Smooth muscle cell (in vitro differentiated cells): ENCODE measurements at regions not wholly inside any gene's neighbourhood (a gene's known extent, or its start where the extent isn't known, plus 50 kb on each side); places are given as distances from the start of the nearest gene placed in this dataset.

ENCODE experiments used
- DNase-seq: peaks from one replicate; lab custom pipeline; 2025; ENCODE audit not compliant: unreplicated experiment; lab: John Stamatoyannopoulos, UW
- H2AFZ ChIP-seq: fragments of 200-600 bp; sonication (generic); 2 replicates; pipeline ENCODE4 v1.6.0; 2016; ENCODE audit warnings: antibody characterized with exemption, low read depth, mild to moderate bottlenecking
- H3F3A ChIP-seq: fragments of 200-600 bp; sonication (generic); 2 replicates; pipeline ENCODE4 v1.6.0; 2017; ENCODE audit warnings: antibody characterized with exemption, low read depth
- H3K27ac ChIP-seq: fragments of 200-600 bp; sonication (generic); 2 replicates; pipeline ENCODE4 v1.5.1; 2016; ENCODE audit warnings: low read depth, mild to moderate bottlenecking
- H3K27me3 ChIP-seq: fragments of 200-600 bp; sonication (generic); 2 replicates; pipeline ENCODE4 v1.6.1; 2016; ENCODE audit warnings: low read depth, mild to moderate bottlenecking
- H3K36me3 ChIP-seq: fragments of 200-600 bp; sonication (generic); 2 replicates; pipeline ENCODE4 v1.5.1; 2016; ENCODE audit warnings: low read depth
- H3K4me1 ChIP-seq: fragments of 200-600 bp; sonication (generic); 2 replicates; pipeline ENCODE4 v1.5.1; 2016; ENCODE audit warnings: low read depth
- H3K4me2 ChIP-seq: fragments of 200-600 bp; sonication (generic); 2 replicates; pipeline ENCODE4 v1.6.0; 2016; ENCODE audit warnings: mild to moderate bottlenecking
- H3K4me3 ChIP-seq: fragments of 200-600 bp; sonication (generic); 2 replicates; pipeline ENCODE4 v1.5.1; 2016; ENCODE audit warnings: mild to moderate bottlenecking
- H3K79me2 ChIP-seq: fragments of 200-600 bp; sonication (generic); 2 replicates; pipeline ENCODE4 v1.6.0; 2016; ENCODE audit warnings: low read depth, mild to moderate bottlenecking
- H3K9ac ChIP-seq: fragments of 200-600 bp; sonication (generic); 2 replicates; pipeline ENCODE4 v1.6.0; 2016; ENCODE audit warnings: low read depth
- H3K9me3 ChIP-seq: fragments of 200-600 bp; sonication (generic); replicated peaks from 2 replicates; pipeline ENCODE4 v1.5.1; 2016; ENCODE audit warnings: low read depth
- H4K20me1 ChIP-seq: fragments of 200-600 bp; sonication (generic); 2 replicates; pipeline ENCODE4 v1.6.0; 2016; ENCODE audit warnings: low read depth
- WGBS: methylation state at CpG from one replicate; pipeline ENCODE4 v1.1.7; 2016; ENCODE audit warnings: low lambda C conversion rate; 5-methylcytosine and 5-hydroxymethylcytosine counted together
- TF ChIP-seq, protein P1 (sequence below): fragments of 200-600 bp; sonication (generic); IDR thresholded peaks from 2 replicates; pipeline ENCODE4 v1.5.1; 2017; ENCODE audit warnings: borderline replicate concordance, mild to moderate bottlenecking, antibody characterized with exemption; ENCODE audit not compliant: insufficient read depth, poor library complexity, severe bottlenecking

- 84% methylated on average over 11 of the region's 11 CpGs for WGBS
- TF ChIP-seq, protein P1, sequence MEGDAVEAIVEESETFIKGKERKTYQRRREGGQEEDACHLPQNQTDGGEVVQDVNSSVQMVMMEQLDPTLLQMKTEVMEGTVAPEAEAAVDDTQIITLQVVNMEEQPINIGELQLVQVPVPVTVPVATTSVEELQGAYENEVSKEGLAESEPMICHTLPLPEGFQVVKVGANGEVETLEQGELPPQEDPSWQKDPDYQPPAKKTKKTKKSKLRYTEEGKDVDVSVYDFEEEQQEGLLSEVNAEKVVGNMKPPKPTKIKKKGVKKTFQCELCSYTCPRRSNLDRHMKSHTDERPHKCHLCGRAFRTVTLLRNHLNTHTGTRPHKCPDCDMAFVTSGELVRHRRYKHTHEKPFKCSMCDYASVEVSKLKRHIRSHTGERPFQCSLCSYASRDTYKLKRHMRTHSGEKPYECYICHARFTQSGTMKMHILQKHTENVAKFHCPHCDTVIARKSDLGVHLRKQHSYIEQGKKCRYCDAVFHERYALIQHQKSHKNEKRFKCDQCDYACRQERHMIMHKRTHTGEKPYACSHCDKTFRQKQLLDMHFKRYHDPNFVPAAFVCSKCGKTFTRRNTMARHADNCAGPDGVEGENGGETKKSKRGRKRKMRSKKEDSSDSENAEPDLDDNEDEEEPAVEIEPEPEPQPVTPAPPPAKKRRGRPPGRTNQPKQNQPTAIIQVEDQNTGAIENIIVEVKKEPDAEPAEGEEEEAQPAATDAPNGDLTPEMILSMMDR, result no peak
These were observed 78.1 kb upstream of the SLC22A11 start for GRCh38 chr11:64477675-64478074.

GRCh38 chr11:64482588-64482987 is 73.2 kb upstream of the SLC22A11 start:
- Histone ChIP-seq H4K20me1 (no peaks in the 10 kb centered on the region), H2AFZ (no peak overlapping the region), H3K4me3 (no peak overlapping the region), H3K36me3 (no peaks in the 10 kb centered on the region), H3K4me1 (no peaks in the 10 kb centered on the region), H3K9me3 (no peaks in the 10 kb centered on the region), H3K9ac (no peak overlapping the region), H3K79me2 (no peaks in the 10 kb centered on the region), H3K27ac (no peak overlapping the region), H3F3A (no peaks in the 10 kb centered on the region), H3K4me2 (no peak overlapping the region), H3K27me3 (peaks cover 7% of the 10 kb centered on the region)
- no peak for DNase-seq
- TF ChIP-seq, protein P1, result no peak
- WGBS, result 83% methylated on average over 4 of the region's 4 CpGs

More at GRCh38 chr11:64477675-64478074, 78.1 kb upstream of the SLC22A11 start:
- peaks cover 3% of the 10 kb centered on the region for H3K4me1 ChIP-seq
- H3F3A ChIP-seq, result no peaks in the 10 kb centered on the region
- no peak overlapping the region for H3K4me3 ChIP-seq
- H3K4me2 ChIP-seq, result no peak overlapping the region
- no peak overlapping the region for H3K9ac ChIP-seq
- H3K9me3 ChIP-seq, result no peaks in the 10 kb centered on the region
- peaks cover 7% of the 10 kb centered on the region for H3K27me3 ChIP-seq
- no peak for DNase-seq
- no peaks in the 10 kb centered on the region for H3K79me2 ChIP-seq
- H2AFZ ChIP-seq, result no peak overlapping the region
- H4K20me1 ChIP-seq, result no peaks in the 10 kb centered on the region
- H3K36me3 ChIP-seq, result no peaks in the 10 kb centered on the region
- H3K27ac ChIP-seq, result no peak overlapping the region

DNA sequence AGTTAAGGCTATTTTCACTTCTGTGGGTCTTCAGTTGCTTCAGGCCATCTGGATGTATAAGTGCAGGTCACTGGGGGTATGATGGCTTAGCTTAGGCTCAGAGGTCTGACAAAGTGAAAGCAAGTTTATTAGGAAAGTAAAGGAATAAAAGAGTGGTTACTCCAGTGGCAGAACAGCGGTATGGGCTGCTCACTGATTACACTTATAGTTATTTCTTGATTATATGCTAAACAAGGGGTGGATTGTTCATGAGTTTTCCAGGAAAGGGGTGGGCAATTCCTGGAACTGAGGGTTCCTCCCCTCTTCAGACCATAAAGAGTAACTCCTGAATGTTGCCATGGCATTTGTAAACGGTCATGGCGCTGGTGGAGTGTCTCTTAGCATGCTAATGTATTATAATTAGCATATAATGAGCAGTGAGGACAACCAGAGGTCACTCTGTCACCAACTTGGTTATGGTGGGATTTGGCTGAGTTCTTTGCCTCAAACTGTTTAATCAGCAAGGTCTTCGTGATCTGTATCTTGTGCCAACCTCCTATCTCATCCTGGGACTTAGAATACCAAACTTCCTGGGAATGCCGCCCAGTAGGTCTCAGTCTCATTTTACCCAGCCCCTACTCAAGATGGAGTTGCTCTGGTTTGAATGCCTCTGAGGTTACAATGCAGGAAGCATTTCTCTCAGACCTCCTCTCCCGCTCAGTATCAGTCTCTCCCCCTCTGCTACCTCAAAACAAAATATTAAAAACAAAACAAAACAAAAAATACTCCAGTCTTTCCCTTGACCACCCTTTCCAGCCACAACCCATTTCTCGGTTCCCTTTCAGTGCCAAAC is 71.3 kb upstream of the SLC22A11 start:
- Histone ChIP-seq H4K20me1 (no peaks in the 10 kb centered on the region), H3K9me3 (no peaks in the 10 kb centered on the region), H3K27me3 (no peaks in the 10 kb centered on the region), H3F3A (no peaks in the 10 kb centered on the region), H3K27ac (no peak overlapping the region), H3K4me3 (no peak overlapping the region), H2AFZ (no peak overlapping the region), H3K79me2 (no peaks in the 10 kb centered on the region), H3K36me3 (no peaks in the 10 kb centered on the region), H3K4me2 (no peak overlapping the region), H3K4me1 (no peaks in the 10 kb centered on the region), H3K9ac (no peak overlapping the region)
- WGBS, result 86% methylated on average over 7 of the region's 7 CpGs
- TF ChIP-seq, protein P1, result no peak
- DNase-seq, result no peak

DNA sequence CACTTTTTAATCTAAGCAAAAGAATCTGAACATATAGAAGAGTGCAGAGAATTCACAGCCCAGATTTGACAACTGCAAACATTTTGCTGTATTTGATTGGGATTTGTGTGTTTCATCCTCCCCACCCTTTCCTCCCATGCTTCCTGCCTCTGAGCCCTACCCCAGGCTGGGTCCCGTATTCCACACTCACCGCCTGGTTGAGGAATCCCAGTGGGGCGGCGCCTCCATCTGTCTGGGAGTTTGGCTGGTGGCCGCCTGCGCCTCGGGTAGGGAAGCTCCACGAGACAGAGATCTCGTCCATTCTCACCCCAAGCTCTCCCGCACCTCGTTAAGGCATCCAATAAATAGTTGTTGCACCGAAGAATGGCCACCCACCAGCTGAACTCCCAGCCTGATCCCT is 70.7 kb upstream of the SLC22A11 start:
- Histone ChIP-seq H3K27me3 (peaks cover 6% of the 10 kb centered on the region), H3K9me3 (no peaks in the 10 kb centered on the region), H2AFZ (no peak overlapping the region), H3K79me2 (no peaks in the 10 kb centered on the region), H3F3A (no peaks in the 10 kb centered on the region), H3K9ac (no peak overlapping the region), H3K4me2 (no peak overlapping the region), H3K4me3 (no peak overlapping the region), H4K20me1 (no peaks in the 10 kb centered on the region), H3K4me1 (no peaks in the 10 kb centered on the region), H3K36me3 (no peaks in the 10 kb centered on the region), H3K27ac (no peak overlapping the region)
- no peak for DNase-seq
- 65% methylated on average over 12 of the region's 12 CpGs for WGBS
- TF ChIP-seq, protein P1, result no peak
